HG02588 (cell line): ENCODE measurements at regions not wholly inside any gene's neighbourhood (a gene's known extent, or its start where the extent isn't known, plus 50 kb on each side); places are given as distances from the start of the nearest gene placed in this dataset.

Source experiments
- ATAC-seq: cut with Tn5 transposase; IDR thresholded peaks from one replicate; pipeline ENCODE4 v1.9.1; 2021; ENCODE audit warnings: mild to moderate bottlenecking, moderate library complexity; ENCODE audit not compliant: unreplicated experiment

GRCh38 chr12:93011100-93011499 is 82.0 kb upstream of the EEA1 start:
- no peak for ATAC-seq

DNA sequence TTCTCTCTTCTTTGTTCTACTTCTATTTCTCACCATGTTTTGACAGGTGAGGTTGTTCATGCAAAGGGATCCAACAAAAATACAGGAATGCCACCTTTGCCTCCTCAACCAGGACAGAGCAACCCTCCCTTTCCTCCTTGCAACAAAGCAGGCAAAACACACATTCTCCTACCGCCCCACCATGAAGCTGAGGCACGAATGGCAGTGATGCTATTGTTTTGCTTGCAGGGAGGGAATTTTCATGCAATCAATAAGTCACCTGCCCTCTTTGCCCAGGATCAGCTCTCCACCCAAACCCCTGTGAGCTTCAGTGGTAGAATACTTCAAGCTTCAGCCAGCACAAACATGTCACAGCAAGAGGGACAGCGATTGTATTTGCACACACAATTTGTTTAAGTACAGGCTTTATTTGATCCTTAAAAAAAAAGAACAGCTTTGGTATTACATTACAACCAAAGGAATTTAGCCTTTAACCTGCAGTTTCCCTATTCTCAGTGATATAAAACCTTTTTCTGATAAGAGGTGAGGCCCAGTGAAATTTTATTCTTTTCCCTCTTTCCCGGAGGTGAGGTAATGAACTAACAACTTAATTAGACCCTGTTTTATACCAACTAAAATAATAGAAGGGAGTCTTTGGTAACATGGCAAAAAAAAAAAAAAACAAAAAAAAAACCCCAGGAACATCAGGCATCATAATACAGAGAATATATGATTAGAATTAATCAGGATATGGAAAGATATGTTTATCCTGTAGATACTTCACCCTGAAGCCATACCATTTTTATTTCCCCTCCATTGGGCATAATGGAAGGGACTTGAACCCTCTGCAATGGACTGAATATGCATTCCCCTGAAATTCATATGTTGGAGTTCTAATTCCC is 87.0 kb upstream of the EEA1 start:
- no peak for ATAC-seq

GRCh38 chr12:93016752-93017350 is 87.8 kb upstream of the EEA1 start:
- ATAC-seq, result no peak

GRCh38 chr12:93018610-93019009 is 89.5 kb upstream of the EEA1 start:
- ATAC-seq, result no peak

DNA sequence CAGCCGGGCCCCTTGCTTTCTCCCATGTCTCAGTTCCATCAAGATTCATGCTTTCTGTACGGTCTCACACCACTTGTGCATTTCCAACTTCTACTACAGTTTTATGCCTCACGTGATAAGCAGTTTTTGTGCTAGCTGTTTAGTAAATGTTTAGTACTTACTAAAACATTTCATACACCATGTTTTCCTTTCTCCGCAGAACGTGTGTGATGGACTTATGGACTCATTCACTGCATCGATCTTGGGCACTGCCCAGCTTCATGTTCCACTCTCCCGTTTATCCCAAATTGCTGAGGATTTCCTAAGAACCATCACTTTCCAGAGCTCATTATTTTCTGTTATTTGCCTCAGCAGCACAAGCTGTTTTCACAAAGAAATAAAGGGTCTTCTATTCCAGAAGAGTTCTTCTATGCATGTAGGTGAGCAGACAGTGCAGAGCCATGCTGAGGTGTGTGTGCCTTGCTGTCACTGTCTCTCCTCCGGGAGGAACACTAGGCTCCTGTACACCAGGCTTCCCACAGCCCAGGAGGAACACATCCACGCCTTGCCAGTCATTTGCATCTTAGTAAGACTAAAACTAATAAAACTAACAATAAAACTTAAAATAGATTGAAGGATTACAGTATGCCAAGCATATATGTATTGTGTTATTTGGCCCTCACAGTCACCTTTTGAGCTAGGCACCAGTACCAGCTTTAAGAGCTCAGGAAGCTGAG is 90.3 kb upstream of the EEA1 start:
- no peak for ATAC-seq

GRCh38 chr12:93019975-93020630 is 91.0 kb upstream of the EEA1 start:
- ATAC-seq, result no peak

GRCh38 chr12:93020631-93021597 is 91.8 kb upstream of the EEA1 start:
- ATAC-seq, result no peak

DNA sequence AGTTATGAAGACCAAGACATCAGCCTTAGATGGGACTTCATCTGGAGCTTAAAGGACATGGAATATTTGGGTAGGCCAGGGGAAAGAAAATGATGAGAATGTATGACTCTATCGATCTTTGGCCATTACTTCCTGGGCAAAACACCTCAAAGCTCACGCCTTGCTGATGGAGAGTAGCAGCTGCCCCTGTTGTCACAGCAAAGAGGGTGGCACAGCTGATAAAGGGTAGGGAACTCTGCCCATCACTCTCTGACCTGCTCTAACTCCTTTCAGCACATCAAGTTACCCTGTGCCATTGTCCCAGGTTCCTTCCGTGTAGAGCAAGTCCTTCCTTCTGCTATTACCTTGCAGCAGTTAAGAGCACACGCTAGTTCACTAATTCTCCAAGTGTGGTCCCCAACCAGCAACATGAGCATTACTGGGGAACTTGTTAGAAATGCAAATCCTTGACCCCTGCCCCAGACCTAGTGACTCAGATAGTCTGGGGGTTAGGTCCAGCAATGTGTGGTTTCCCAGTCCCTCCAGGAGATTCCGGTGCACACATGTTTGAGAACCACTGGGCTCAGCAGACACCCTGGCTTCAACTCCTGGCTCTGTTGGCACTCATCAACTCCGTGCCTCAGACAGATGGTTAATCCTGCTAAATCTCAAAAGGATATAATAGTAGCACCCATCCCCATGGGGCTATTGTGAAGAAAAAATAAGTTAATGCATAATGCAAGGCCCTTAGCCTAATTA is 93.7 kb upstream of the EEA1 start:
- ATAC-seq, result no peak

- ATAC-seq, result no peak
These were observed 96.3 kb upstream of the EEA1 start for GRCh38 chr12:93025145-93026103.

DNA sequence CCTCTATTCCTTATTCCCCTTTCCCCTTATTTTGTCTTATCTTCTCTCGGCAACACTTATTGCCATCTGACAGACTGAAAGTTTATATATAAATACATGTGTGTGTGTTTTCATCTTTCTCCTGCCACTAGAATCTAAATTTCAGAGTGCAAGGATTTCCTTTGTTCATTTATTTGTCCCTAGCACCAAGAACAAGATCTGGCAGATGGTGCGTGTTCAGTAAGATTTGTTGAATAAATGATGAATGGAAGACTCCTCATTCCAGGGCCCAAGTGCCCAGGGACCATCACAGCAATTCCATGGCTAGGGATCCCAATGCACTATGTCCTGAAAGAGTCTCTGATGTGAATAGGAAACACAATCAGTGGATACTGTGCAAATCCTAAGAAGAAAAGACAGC is 97.9 kb upstream of the EEA1 start:
- ATAC-seq, result no peak

DNA sequence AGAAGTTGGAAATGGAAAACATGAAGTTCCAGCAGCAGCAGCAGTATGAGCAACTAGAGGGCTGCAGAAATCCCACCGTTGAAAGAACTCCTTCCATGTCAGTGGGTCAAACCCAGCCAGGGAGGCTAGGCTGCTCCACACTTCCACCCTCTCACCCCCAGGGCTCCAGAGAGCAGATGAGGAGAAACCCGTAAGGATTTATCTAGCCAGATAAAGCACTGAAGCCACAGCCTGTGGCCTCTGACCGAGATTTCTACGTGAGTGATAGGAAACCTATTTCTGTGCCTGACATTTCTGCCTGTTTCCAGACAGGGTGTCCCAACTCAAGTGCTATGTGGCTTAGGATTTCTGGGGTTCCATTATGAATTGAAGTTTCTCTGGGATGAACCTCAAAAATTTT is 100.0 kb upstream of the EEA1 start:
- ATAC-seq, result no peak

- ATAC-seq, result no peak
These were observed 101.9 kb upstream of the EEA1 start for GRCh38 chr12:93031028-93031427.

- no peak for ATAC-seq
These were observed 103.7 kb upstream of the EEA1 start for GRCh38 chr12:93032758-93033157.

- ATAC-seq, result no peak
These were observed 104.9 kb upstream of the EEA1 start for GRCh38 chr12:93033948-93034347.

DNA sequence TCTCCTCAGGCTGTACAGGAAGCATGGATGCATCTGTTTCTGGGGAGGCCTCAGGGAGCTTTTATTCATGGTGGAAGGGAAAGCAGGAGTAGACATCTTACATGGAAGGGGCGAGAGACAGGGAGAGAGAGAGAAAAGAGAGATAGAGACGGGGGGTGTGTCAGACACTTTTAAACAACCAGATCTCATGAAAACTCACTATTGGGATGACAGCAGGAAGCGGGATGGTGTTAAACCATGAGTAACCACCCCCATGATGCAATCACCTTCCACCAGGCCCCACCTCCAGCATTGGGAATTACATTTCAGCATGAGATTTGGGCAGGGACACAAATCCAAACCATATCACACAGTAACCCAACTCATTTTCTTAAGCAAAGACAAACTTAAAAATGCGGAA is 110.0 kb upstream of the EEA1 start:
- ATAC-seq, result no peak

DNA sequence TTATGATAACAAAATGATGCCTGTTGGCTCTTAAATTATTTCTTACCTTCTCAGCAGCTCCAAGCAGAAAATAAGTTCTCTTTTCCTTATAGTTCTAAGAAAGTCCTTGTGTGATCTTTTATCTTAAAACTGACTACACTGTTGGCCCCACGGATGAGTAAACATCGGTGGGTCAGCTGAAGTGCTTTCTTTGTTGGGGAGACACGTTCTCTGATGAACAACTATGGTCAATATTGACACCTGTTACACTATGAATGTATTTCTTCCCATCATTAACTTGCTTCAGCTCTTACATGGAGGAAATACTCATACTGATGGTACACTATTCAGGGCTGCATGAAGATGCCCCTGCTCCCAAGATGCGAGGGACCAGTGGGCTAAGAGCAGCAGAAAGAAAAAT is 110.8 kb upstream of the EEA1 start:
- ATAC-seq, result no peak

DNA sequence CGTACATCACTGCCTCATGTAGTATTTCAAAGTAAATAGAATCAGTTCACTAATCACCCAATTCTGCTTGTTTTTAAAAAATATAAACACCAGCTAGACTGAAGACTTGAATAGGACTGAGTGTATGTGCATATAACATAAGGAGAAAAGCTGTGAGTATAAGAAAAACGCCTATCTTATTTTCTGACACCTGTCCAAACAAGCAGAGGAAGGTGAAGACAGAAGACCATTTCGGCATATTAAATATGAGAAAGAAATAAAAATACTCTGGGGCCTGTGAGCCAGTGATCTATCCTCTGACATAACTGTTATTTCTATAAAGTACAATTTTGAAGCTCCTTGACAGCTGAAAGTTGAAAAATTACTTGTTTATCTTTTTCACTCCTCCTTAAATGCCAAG is 111.3 kb upstream of the EEA1 start:
- ATAC-seq, result no peak

GRCh38 chr12:93041416-93041815 is 112.3 kb upstream of the EEA1 start:
- ATAC-seq, result no peak
